GM13977 (cell line): ENCODE measurements at regions not wholly inside any gene's neighbourhood (a gene's known extent, or its start where the extent isn't known, plus 50 kb on each side); places are given as distances from the start of the nearest gene placed in this dataset.

Experiments used
- DNase-seq: peaks from one replicate; pipeline ENCODE4 v3.0.0; 2012; ENCODE audit warnings: low spot score
- CTCF ChIP-seq: IDR thresholded peaks from 2 replicates; pipeline ENCODE4 v1.5.1; 2012; ENCODE audit warnings: mild to moderate bottlenecking, control low read depth; ENCODE audit not compliant: insufficient read depth; ENCODE audit errors: extremely low read depth, missing control alignments
- in situ Hi-C: fragments of 300-500 bp; cut with MboI; formaldehyde crosslinking; loops from one replicate; pipeline ENCODE4 v1.12.0; 2022; ENCODE audit warnings: low sequenced_read_pairs, low pct_unique_long_range_greater_than_20kb, mixed read lengths, inconsistent platforms; ENCODE audit not compliant: unreplicated experiment

- DNase-seq, result no peak
- TF ChIP-seq CTCF, result no peak
- in situ Hi-C loops, result no loop called here
Measured at GRCh38 chr17:36863131-36863530, 74.1 kb upstream of the LHX1 start.

GRCh38 chr17:36863676-36864612, 73.3 kb upstream of the LHX1 start:
- no peak for DNase-seq
- in situ Hi-C loops, result no loop called here
- TF ChIP-seq CTCF, result no peak

GRCh38 chr17:36864827-36865430, 72.3 kb upstream of the LHX1 start:
- in situ Hi-C loops, result no loop called here
- no peak for TF ChIP-seq CTCF
- DNase-seq, result no peak

GRCh38 chr17:36867716-36868341, 69.4 kb upstream of the LHX1 start:
- TF ChIP-seq CTCF, result no peak
- DNase-seq, result no peak
- in situ Hi-C loops, result no loop called here

- DNase-seq, result no peak
- TF ChIP-seq CTCF, result no peak
- in situ Hi-C loops, result no loop called here
Measured at GRCh38 chr17:36868777-36869176, 68.5 kb upstream of the LHX1 start.

- TF ChIP-seq CTCF, result no peak
- in situ Hi-C loops, result no loop called here
- DNase-seq, result no peak
Measured at GRCh38 chr17:36869441-36869840, 67.8 kb upstream of the LHX1 start.
